NCI-H345 treated with DMSO at 0.1 percent for 48 hours (cell line): ENCODE measurements at regions not wholly inside any gene's neighbourhood (a gene's known extent, or its start where the extent isn't known, plus 50 kb on each side); places are given as distances from the start of the nearest gene placed in this dataset.

Source experiments
- DNase-seq: peaks from one replicate; lab custom pipeline; 2025; ENCODE audit not compliant: unreplicated experiment; lab: John Stamatoyannopoulos, UW

DNA sequence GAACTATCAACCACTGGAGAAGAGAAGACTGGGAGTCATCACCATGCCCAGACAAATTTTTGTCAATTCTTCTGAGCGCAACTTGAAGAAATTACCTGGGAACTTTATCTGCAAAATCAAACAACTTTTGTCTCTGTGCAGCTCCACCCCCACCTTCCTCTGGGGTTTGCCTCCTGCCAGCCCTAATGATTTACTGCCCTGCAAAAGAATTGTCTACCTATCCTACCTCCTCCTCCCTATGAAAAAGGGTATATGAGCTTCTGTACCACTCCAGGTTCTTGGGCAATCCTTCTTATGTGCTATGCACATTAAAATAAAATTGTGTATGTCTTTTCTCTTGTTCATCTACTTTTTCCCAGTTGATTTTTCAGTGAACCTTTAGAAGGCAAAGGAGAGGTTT, 191.9 kb downstream of the URB2 start:
- DNase-seq = no peak

DNA sequence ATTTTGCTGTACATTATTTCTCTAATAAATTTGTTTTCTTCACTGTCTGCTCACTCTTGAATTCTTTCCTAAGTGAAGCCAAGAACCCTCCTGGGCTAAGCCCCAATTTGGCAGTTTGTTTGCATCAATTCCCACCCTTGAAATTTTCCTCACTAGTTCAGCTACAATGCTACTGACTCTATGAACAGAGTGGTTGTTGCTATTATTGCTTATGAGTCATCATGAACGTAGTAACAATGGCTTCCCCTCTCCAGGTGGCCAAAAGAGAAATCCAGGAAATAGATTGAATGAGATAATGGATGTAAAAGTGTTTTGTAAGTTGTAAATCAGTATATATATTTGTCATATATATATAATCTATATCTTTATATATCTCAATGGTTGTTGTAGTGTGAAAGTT, 193.0 kb downstream of the URB2 start:
- DNase-seq = no peak

DNA sequence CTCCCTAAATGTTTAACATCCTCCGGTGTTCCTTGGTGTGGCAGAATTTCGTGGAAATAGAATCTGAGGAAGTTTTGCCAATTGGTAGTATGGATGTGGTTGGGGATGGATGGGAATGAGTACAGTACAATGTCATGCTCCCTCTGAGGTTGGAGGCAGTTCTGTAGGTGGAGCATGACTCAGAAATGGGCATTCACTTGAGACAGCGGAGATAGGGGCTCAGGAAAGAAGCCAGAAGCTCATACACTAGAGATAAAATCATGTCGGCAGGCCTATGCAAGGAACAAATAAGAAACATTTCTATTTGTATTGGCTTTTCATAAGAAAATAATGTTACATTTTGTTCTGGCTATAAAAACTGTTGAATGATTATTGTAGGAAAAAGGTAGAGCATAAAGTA, 196.0 kb downstream of the URB2 start:
- no peak for DNase-seq

- no peak for DNase-seq
Observed at GRCh38 chr1:229825042-229825441, 199.0 kb downstream of the URB2 start.

DNA sequence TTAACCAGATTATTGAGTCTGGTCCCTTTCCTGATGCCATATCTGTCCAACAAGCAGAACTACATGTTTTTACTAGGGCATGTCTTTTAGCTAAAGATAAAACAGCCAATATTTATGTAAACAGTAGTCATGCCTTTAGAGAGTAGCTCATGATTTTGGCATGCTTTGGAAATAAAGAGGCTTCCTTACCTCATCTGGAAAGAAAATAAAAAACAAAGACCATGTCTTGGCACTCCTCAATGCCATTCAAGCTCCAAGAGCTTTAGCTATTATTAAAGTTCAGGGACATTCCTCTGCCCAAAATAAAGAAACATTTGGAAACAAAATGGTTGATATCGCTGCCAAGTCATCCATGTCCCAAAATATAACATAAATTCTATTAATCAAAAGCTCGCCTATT, 202.4 kb downstream of the URB2 start:
- DNase-seq = no peak

GRCh38 chr1:229832695-229833094, 206.6 kb downstream of the URB2 start:
- DNase-seq = no peak

DNA sequence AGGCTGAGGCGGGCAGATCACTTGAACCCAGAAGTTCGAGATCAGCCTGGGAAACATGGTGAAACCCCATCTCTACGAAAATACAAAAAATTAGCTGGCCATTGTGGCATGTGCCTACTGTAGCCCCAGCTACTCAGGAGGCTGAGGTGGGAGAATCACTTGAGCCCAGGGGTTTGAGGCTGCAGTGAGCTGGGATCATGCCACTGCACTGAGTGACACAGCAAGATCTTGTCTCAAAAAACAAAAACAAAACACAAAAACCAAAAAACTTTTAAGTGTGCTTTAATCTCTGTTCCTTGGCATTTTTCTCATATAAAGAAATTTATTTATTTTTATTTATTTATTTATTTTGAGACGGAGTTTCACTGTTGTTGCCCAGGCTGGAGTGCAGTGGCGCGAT, 208.2 kb downstream of the URB2 start:
- DNase-seq = no peak

DNA sequence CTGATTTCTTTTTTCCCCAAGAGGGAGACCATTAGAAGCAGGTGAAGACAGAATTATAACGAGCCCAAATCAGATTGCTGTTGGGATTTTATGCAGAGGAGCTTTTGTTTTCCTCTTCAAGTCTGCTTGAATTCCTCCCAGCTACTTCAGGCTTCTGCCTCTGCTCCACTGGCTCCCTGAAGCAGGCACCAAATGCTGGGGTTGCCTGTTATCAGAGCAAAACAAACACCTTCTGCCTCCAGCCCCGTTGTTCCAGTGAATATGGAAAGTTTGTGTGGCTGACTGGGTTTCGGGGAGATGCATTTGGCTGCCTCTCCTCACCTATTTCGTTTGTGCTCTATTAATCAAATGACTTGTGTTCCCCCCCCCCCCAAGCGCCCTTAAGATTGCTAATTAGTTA, 209.2 kb downstream of the URB2 start:
- no peak for DNase-seq

- no peak for DNase-seq
Observed at GRCh38 chr1:229836324-229836723, 210.3 kb downstream of the URB2 start.

DNA sequence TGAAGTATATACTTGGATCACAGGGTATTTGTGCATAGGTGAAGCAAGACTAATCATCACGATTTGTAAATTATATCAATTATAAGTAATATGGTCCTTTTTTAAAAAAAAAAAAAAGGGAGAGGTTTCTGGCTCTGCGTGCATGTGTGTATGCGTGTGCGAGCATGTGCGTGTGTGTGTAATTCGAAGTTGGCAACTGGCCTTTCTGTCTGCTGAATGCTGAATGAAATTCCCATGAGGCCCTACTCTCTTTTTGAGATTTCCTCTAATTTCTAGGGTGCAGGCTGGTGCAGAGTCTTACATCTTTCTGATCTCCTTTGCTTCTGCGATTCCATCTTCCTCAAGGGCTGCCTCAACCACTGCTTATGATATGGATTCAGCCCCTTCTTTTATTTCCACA, 212.2 kb downstream of the URB2 start:
- DNase-seq = no peak

DNA sequence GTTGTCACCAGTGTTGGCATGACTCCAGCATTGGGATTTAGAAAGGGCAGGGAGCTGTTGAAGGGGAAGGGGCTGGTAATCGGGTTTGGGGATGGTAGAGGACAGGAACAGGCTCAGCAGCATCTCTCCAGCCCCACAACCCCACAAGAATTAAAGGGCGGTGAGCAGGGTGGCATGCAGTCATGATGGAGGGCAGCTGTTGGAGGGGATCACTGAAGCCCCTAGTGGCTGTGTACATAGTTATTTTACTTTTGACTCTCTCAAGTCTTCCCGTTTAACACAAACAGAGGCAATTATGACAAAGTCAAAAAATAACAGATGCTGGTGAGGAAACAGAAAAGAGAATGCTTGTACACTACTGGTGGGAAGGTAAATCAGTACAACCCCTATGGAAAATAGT, 213.8 kb downstream of the URB2 start:
- DNase-seq = no peak

- no peak for DNase-seq
Observed at GRCh38 chr1:229841230-229841629, 215.2 kb downstream of the URB2 start.

DNA sequence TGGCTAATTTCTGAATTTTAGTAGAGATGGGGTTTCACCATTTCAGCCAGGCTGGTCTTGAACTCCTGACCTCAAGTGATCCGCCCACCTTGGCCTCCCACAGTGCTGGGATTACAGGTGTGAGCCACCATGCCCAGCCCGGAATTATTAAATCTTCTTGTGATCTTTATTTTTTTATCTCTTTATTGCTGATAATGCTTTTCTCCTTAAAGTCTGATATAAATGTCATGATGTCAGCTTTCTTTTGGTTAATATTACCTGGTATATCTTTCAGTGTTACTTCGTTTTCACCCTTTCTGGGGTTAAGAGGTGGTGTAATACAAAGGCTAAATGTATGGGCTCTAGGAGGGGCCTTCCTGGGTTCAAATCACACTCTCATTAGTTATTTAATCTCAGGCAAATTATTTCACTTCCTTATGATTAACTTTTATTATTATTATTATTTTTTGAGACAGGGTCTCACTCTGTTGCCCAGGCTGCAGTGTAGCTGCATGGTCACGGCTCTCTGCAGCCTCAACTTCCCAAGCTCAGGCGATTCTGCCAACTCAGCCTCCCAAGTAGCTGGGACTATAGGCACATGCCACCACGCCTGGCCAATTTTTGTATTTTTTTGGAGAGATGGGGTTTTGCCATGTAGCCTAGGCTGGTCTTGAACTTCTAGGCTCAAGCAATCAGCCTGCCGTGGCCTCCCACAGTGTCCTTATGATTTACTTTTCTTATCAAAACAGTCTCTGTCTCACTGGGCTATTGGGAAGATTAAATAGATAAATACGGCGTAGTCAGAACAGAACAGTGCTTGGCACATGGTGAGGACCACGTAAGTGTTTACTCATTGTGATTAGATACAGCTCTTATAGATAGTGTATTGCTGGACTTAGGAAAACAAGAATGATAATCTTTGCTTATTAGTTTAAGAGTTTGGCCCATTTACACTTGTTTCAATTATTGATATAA, 216.5 kb downstream of the URB2 start:
- peak; percentile 46 for DNase-seq

DNA sequence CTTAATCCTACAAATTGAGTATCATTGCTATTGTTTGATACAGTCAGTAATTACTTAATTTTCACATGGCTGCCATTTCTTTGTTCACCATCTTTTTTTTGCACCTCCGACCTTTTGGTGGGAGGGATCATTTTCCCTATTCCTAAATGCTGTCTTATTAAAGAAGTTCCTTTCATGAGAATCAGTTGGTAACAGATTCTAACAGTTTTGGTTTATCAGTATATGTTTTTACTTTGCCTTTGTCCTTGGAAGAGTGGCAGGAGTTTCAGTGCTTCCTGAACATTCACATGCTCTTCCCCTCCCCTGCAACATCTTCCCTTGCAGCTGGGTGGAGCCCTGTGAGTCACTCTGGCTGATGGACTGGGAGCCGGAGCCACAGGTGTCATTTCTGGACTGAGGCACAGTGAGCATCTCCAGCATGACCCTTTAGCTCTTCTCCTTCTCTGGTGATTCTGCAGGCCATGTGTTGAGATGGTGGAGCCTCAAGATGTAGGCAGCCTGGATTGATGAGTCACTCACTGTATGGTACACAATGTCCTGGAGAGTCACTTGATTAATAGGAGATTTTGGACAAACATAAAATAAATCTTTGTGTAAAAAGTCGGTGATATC, 217.7 kb downstream of the URB2 start:
- peak; percentile 8 for DNase-seq

- peak; percentile 70 for DNase-seq
Observed at GRCh38 chr1:229844675-229845074, 218.6 kb downstream of the URB2 start.

DNA sequence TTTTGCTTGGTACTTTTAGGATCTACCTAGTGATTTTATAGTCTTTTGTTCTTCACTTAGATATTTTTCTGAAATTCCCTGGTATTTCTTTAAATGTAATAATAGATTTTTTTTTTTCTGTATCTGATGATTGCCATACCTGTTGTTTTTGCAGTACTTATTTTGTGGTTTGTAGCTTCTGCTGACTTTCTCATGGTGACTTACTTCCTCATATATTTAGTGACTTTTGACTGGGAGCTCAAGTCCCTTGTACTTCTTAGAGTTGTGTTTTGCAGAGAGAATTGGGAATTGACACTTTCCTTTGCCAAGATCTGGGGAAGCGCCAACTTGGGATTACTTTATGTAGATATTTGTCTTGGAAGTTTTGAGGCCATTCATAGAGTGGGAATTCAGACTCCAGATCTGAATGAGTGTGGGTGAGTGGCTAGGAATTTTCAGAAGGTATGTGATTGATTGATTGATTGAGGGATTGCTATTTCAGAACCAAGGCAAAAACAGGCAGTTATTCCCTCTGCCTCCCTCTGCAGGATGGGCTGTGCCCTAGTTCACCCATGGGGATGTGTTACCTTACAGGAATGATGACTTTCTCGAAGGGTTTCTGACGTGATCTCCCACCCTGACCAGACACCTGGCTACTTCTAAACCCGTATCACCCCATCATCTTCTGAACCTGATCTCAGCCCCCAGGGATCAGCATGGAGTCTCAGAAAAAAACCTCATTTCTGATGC, 219.5 kb downstream of the URB2 start:
- DNase-seq = no peak

GRCh38 chr1:229846351-229846750, 220.3 kb downstream of the URB2 start:
- DNase-seq = no peak

DNA sequence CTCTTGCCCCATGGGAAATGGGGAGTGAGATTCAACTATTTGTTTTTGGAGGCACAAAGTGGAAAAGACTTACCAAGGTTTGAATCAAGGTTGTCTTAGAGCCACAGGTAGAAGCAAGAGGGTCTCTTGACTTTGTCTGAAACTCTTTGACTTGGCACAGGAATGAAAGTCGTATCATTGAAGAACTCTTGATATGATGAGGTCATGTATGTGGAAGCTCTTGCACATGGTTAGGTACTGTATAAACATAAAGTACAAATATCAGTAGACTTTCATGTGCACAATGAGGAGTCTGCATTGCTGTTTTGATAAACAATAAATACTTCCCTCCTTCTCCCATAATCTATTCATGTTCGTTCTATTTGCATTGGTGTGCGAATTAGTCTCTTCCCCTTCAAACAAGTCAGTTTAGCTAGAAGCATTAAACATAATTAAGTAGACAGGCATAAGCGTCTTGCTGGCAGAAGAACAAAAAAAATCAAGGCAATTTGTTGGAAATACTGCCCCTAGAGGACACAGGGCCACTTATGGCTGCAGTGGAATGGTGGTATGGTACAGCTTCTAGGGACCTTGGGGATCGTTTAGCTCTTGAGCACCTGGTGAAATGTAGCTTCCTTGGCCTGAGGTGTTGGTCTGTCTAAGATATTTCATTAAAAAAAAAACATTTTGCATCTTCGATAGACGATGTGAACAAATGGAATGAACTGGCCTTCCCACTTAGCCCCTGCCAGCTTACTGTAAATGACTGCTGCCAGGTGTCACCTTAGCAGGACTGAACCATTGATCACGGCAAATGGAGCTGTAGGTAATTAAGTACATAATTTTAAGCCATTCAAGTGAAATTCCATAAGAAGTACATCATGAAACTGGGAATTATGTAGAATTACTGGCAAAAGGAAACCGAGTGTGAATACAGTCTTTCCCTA, 218.0 kb upstream of the GALNT2 start:
- no peak for DNase-seq

DNA sequence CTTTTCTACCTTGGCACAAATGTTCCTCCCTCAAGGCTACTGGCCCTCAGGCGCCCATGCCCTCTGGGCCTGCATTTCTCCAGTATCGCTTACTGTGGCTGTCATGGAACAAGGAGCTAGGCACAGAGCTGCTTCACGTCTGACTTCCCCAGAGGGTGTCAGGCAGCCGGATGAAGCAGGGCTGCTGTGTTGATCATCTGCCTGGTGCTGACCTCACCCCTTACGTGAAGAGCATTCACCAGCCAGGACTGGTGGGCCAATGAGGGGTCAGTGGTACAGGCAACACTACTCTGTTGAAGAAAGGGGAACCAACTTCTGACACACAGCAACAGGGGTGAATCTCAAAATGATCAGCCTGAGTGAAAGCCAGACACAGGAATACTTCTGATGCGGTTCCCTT, 215.5 kb upstream of the GALNT2 start:
- no peak for DNase-seq

- DNase-seq = no peak
Observed at GRCh38 chr1:229853751-229854150, 213.3 kb upstream of the GALNT2 start.

DNA sequence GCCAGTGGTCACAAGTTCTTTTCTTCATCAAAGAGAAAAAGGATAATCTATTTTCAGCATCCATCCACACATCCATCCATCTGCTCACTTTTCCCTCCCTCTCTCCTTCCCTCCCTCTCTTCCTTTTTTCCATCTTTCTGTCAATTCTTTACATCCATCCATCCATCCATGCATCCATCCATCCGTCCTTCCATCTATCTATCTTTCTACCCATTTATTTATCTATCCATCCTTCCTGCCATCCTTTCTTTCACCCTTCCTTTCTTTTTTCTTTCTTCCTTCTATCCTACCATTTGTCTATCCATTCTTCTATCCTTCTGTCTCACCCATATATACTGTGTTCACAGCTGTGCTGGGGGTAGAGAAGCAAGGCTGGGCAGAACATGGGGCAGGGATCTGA, 212.4 kb upstream of the GALNT2 start:
- DNase-seq = no peak
